DOHH2 (cell line): ENCODE measurements at regions not wholly inside any gene's neighbourhood (a gene's known extent, or its start where the extent isn't known, plus 50 kb on each side); places are given as distances from the start of the nearest gene placed in this dataset.

ENCODE experiments used
- H3F3A ChIP-seq: fragments of 200-600 bp; sonication (generic), shearing (Covaris generic); 2 replicates; pipeline ENCODE4 v1.6.0; 2016; ENCODE audit warnings: antibody characterized with exemption, mild to moderate bottlenecking; ENCODE audit not compliant: control insufficient read depth, insufficient read depth
- H3K27ac ChIP-seq: fragments of 200-600 bp; sonication (generic); 2 replicates; pipeline ENCODE4 v1.5.1; 2014; ENCODE audit warnings: low read depth, mild to moderate bottlenecking, low read length, moderate library complexity
- H3K27me3 ChIP-seq: fragments of 200-600 bp; sonication (generic); 2 replicates; pipeline ENCODE4 v1.6.1; 2014; ENCODE audit warnings: mild to moderate bottlenecking, low read length, mixed read lengths; ENCODE audit not compliant: control insufficient read depth
- H3K36me3 ChIP-seq: fragments of 200-600 bp; sonication (generic); 2 replicates; pipeline ENCODE4 v1.6.1; 2014; ENCODE audit warnings: mild to moderate bottlenecking, low read length, moderate library complexity, mixed read lengths; ENCODE audit not compliant: control insufficient read depth
- H3K4me1 ChIP-seq: fragments of 200-600 bp; sonication (generic); 2 replicates; pipeline ENCODE4 v1.6.1; 2014; ENCODE audit warnings: mild to moderate bottlenecking, low read length, mixed read lengths; ENCODE audit not compliant: control insufficient read depth
- H3K4me2 ChIP-seq: fragments of 200-600 bp; sonication (generic); 2 replicates; pipeline ENCODE4 v1.6.0; 2014; ENCODE audit warnings: mild to moderate bottlenecking, low read length, moderate library complexity
- H3K4me3 ChIP-seq: fragments of 200-600 bp; sonication (generic); 2 replicates; pipeline ENCODE4 v1.5.1; 2014; ENCODE audit warnings: mild to moderate bottlenecking, low read length, mixed read lengths
- H3K79me2 ChIP-seq: fragments of 200-600 bp; sonication (generic); 2 replicates; pipeline ENCODE4 v1.6.1; 2014; ENCODE audit warnings: mild to moderate bottlenecking, low read length, mixed read lengths; ENCODE audit not compliant: control insufficient read depth
- H3K9me2 ChIP-seq: fragments of 200-600 bp; sonication (generic); replicated peaks from 2 replicates; pipeline ENCODE4 v1.6.1; 2014; ENCODE audit warnings: mild to moderate bottlenecking, low read length, mixed read lengths; ENCODE audit not compliant: control insufficient read depth
- H3K9me3 ChIP-seq: fragments of 200-600 bp; sonication (generic); 2 replicates; pipeline ENCODE4 v1.6.1; 2014; ENCODE audit warnings: antibody characterized with exemption, low read length, mixed read lengths; ENCODE audit not compliant: control insufficient read depth, insufficient read depth
- H4K20me1 ChIP-seq: fragments of 200-600 bp; sonication (generic); 2 replicates; pipeline ENCODE4 v1.6.0; 2014; ENCODE audit warnings: low read depth, mild to moderate bottlenecking, antibody characterized with exemption, low read length, moderate library complexity; ENCODE audit not compliant: control insufficient read depth, insufficient read depth
- EZH2phosphoT487 ChIP-seq: fragments of 200-600 bp; sonication (generic); IDR thresholded peaks from 2 replicates; pipeline ENCODE4 v1.6.1; 2017; ENCODE audit warnings: borderline replicate concordance, mild to moderate bottlenecking, antibody characterized with exemption, low read length, moderate library complexity, mixed read lengths
- TF ChIP-seq, protein P1 (sequence below): fragments of 200-600 bp; sonication (generic); IDR thresholded peaks from one replicate; pipeline ENCODE4 v1.5.1; 2014; ENCODE audit warnings: antibody characterized with exemption, mild to moderate bottlenecking, low read depth, low read length; ENCODE audit not compliant: poor library complexity, severe bottlenecking

DNA sequence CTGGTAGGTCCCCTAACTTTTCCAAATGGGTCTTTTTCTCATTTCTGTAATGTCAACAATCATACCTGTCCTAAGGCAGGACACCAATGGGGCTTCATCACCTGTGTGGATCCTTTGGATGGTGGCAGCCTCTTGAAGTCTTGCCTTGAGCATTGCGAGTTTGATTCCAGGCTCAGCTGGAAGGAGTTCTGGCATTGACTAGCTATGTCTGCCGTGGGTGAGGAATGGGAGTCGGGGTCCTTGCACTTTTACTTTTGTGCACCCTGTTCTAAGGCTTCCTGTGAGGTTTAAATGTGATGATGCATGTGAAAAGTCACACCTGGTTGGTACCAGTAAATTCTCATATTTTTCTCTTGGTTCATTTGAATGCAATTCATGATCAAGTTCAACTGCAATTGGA is 55.9 kb upstream of the CTBP2 start:
- H3K9me3 ChIP-seq, result no peaks in the 10 kb centered on the region
- no peaks in the 10 kb centered on the region for H3K79me2 ChIP-seq
- no peak for TF ChIP-seq EZH2phosphoT487
- no peak overlapping the region for H3K4me2 ChIP-seq
- H3K36me3 ChIP-seq, result no peaks in the 10 kb centered on the region
- no peaks in the 10 kb centered on the region for H3F3A ChIP-seq
- no peak overlapping the region for H3K27ac ChIP-seq
- H3K4me3 ChIP-seq, result no peak overlapping the region
- no peaks in the 10 kb centered on the region for H3K9me2 ChIP-seq
- no peaks in the 10 kb centered on the region for H3K4me1 ChIP-seq
- H4K20me1 ChIP-seq, result no peaks in the 10 kb centered on the region
- peaks cover 7% of the 10 kb centered on the region; the same call in 1 of the 2 replicates for H3K27me3 ChIP-seq

DNA sequence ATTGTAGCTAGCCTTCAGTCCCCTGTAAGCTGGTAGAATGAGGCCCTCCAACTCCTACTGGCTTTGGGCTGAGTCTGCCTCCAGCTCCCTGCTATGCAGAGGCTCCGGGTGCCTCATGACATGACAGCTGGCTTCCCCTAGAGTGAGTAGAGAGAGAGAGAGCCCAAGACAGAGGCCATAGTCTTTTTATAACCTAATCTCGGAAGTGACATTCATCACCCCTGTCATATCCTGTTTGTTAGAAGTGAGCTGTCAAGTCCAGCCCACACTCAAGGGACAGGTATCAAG is 53.9 kb upstream of the CTBP2 start:
- no peaks in the 10 kb centered on the region for H3K79me2 ChIP-seq
- no peaks in the 10 kb centered on the region for H3F3A ChIP-seq
- no peak overlapping the region for H3K27ac ChIP-seq
- no peaks in the 10 kb centered on the region for H3K9me2 ChIP-seq
- no peak overlapping the region for H3K4me2 ChIP-seq
- no peaks in the 10 kb centered on the region for H3K9me3 ChIP-seq
- H3K4me3 ChIP-seq, result no peak overlapping the region
- H3K36me3 ChIP-seq, result no peaks in the 10 kb centered on the region
- TF ChIP-seq EZH2phosphoT487, result no peak
- TF ChIP-seq, protein P1, sequence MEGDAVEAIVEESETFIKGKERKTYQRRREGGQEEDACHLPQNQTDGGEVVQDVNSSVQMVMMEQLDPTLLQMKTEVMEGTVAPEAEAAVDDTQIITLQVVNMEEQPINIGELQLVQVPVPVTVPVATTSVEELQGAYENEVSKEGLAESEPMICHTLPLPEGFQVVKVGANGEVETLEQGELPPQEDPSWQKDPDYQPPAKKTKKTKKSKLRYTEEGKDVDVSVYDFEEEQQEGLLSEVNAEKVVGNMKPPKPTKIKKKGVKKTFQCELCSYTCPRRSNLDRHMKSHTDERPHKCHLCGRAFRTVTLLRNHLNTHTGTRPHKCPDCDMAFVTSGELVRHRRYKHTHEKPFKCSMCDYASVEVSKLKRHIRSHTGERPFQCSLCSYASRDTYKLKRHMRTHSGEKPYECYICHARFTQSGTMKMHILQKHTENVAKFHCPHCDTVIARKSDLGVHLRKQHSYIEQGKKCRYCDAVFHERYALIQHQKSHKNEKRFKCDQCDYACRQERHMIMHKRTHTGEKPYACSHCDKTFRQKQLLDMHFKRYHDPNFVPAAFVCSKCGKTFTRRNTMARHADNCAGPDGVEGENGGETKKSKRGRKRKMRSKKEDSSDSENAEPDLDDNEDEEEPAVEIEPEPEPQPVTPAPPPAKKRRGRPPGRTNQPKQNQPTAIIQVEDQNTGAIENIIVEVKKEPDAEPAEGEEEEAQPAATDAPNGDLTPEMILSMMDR, result no peak
- peaks cover 7% of the 10 kb centered on the region; the same call in 1 of the 2 replicates for H3K27me3 ChIP-seq
- no peaks in the 10 kb centered on the region for H3K4me1 ChIP-seq
- H4K20me1 ChIP-seq, result no peaks in the 10 kb centered on the region

DNA sequence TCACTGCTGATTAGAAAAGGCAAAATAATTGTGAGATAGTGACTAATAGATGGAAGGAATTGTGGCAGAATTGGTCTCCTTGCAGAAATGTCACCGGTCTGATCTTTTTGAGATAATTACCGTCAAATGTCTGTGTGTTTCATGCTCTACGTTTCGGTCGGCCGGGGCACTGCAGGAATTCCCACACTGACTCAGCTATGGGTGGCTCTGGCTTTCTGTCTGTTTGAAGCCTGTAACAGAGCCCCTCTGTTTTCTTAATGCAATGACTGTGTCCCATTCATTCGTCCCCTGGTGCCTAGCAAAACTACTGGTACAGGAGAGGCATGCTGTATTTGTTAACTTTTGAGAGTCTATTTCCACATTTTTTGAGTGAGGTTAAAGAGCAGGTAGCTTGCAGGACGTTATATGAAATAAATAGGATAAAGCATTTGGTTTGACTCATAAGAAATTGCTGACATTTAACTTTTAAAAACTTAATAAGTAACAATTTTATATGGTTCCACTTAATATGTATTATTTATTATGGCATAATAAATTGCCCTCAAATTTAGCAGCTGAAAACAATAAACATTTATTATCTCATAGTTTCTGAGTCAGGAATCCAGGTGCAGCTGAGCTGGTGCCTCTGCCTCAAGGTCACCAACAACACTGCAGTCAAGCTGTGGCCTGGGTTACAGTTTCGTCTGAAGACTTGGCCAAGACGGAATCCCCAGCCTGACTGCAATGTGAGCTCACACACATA is 53.3 kb upstream of the CTBP2 start:
- no peak overlapping the region for H3K27ac ChIP-seq

More for the DNA sequence above, 53.3 kb upstream of the CTBP2 start:
- Histone ChIP-seq H3K27me3 (peaks cover 4% of the 10 kb centered on the region; the same call in 1 of the 2 replicates), H3K4me2 (no peak overlapping the region), H4K20me1 (no peaks in the 10 kb centered on the region), H3K9me3 (no peaks in the 10 kb centered on the region), H3K4me3 (no peak overlapping the region), H3F3A (no peaks in the 10 kb centered on the region), H3K36me3 (no peaks in the 10 kb centered on the region), H3K79me2 (no peaks in the 10 kb centered on the region), H3K9me2 (no peaks in the 10 kb centered on the region), H3K4me1 (no peaks in the 10 kb centered on the region)
- TF ChIP-seq, protein P1, result no peak
- no peak for TF ChIP-seq EZH2phosphoT487
